ENCODE measurements at regions not wholly inside any gene's neighbourhood (a gene's known extent, or its start where the extent isn't known, plus 50 kb on each side); places are given as distances from the start of the nearest gene placed in this dataset.

DNA sequence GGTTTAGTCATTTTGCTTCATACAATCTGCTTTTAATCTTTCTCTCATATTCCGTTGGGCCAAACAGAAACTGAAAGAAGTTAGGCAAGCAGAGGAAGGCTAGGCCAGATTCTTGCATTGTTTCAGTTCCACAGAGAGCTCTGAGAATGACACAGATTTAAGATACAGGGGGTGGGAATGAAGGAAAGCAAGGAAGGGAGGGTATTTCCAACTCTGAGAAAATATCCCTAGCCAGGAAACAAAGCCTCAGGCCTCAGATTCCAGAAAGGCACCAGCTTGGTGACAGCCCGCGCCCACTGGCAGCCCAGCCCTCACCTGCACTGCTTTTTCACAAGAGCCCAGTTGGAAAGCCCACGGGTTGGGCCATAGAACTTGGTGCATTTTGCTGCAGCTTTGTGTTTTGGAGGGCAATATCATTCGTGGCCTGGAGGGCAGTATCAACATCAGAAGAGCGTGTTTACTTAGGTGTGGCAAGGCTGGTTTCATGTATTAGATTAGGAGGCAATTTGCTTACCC, 63.5 kb downstream of the ENC1 start:
- no peak for DNase-seq (ENCODE audit: low read depth)

DNA sequence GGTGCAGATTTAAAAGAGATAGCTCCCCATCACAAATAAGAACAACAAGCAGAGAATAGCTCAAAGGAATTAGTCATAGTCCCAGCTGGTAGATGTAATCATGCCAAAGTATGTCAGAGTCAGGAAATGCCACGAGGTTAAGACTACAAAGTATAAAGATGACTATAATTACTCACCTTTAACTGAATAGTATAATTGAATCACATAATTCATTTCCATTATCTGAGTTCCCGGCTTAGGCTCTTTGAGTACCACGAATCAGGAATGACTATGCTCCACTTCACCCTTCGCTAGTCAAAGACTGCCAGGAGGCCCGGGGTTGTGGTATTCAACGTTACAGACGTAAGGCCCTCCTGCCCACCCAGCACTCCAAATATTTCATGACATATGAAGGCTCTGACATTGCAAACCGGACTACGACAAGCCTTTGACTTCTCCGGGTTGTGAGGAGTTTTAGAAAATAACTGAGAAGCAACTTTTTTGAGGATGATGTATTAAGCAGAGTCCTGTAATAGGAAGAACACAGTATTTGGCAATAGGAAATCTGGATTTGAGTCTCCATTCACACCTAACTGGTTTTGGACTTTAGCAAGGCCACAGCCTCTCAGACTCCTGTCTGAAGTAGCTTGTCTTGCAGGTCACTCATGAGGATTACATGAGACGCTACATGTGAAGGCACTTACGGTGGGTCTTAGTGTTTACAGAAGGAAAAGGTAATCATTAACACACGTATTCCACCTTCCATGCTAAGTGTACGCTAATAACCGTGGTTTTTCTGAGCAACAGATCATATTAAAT, 64.6 kb downstream of the ENC1 start:
- peak; percentile 80 for DNase-seq (ENCODE audit: low read depth)

DNA sequence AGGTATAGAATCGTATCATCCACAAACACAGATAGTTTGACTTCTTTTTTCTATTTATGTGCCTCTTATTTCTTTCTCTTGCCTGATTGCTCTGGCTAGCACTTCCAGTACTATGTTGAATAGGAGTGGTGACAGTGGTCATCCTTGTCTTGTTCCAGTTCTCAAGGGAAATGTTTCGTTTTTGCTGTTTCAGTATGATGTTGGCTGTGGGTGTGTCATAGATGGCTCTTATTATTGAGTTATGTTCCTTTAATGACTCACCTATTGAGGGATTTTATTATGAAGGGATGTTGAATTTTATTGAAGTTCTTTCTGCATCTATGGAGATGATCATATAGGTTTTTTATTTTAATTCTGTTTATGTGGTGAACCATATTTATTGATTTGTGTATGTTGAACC, 70.3 kb downstream of the ENC1 start:
- DNase-seq (ENCODE audit: low read depth): no peak

DNA sequence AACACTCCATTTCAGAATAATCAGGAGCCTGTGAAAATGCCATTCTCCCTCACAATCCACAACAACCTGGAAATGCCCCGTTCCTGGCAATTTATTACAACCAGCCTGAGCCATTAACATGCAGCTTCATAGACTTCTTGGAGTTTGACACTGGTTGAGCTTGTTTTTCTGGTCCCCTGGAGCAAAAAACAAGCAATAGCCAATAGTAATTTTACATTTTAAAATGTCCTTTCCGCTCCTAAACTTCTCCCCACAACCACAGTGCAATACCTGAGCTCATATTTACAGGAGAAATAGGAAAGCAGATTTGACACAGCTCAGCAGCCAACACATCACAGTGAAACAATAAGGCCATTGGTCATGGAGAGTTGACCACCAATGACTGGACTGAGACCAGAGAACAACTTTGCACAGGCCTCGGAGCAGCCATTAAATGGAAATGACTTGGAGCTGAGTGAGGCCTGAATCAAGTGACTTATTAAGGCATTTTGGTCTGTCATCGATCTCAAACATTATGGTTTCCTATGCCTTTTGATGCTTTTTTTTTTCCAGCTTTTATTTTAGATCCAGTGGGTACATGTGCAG, 73.0 kb downstream of the ENC1 start:
- DNase-seq (ENCODE audit: low read depth): no peak

DNA sequence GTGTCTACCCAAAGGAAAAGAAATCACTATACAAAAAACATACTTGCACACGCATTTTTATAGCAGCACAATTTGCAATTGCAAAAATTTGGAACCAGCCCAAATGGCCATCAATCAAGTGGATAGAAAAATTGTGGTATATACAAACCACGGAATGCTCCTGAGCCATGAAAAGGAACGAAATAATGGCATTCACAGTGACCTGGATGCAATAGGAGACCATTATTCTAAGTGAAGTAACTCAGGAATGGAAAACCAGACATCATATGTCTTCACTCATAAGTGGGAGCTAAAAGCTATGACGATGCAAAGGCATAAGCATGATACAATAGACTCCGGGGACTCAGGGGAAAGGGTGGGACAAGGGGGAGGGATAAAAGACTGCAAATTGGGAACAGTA, 78.4 kb downstream of the ENC1 start:
- no peak for DNase-seq (ENCODE audit: low read depth)

DNA sequence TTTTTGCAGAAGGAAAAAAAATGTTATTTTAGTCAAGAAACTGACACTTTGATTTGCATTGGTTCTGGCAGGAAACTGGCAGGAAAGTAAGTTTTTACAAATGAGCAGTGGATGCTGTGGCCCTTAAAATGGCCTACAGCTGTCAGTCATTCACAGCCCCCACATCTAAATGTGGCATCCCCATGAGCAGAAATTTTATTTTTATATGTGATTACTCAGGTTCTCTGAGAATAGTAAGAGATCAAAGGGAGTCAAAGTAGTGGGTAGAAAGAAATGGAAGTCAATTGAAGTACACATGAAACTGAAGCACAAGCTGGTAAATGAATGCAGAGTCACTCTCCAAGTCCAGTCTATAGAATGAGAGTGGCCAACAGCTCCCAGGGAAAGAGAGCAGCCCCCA, 80.3 kb downstream of the ENC1 start:
- DNase-seq (ENCODE audit: low read depth): peak; percentile 57

DNA sequence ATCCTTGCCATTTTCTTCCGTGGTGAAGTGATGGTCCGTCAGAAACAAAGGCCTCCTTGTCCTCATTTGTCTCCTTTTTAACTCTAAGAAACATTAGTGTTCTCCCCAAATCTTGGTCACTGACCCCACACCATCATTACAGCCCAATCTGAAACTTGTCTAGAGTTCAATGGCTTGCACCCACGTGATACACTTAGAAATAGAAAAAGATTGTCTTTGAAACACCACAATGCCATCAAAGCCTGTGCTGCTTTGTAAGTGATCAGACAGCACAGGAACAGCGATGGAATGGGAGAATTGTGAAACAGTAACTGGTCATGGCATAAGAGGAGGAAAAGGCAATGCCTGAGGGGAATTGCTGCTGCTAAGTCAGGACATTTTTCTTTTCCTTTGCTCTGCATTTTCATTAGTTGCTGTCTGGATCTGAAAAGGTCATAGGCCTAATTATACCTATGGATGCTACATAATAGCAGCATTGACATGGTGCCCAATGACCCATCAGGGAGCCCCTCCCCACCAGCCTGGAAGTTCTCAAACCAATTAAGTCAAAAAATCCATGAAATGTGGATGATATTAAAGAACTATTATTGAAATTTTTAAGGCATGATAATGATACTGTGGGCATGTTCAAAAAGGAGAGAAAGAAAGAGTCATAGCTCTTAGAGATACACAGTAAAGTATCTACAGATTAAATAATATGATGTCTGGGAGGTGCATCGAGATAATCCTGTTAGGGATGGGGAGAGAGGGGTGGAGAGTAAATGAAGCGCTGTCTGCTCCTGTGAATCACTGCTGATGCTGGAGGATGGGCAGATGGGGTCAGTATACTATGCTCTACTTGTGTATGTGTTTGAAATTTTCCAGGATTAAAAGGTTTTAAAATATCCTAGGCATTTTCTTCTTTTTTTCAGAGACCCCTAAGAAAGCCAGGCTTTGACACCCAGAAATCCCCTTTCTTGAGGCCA, 83.6 kb downstream of the ENC1 start:
- DNase-seq (ENCODE audit: low read depth): no peak

DNA sequence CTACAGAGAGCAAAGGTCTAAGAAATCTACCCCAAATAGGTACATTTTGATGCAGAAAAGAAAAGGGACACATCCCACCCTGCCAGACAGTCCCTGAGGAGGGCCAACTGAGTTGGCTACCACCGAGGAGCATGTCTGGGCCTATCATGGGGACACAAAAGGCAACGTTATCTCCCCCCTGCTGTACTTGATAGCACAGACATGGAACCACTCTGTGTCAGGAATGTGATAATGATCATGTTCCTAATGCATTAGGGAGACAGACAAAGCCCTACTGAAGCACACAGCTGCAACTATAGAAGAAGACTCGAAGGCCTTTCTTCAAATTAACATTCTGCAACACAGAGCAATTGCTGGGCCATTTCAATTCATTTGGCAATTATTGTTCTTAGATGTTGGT, 84.5 kb downstream of the ENC1 start:
- DNase-seq (ENCODE audit: low read depth): no peak

DNA sequence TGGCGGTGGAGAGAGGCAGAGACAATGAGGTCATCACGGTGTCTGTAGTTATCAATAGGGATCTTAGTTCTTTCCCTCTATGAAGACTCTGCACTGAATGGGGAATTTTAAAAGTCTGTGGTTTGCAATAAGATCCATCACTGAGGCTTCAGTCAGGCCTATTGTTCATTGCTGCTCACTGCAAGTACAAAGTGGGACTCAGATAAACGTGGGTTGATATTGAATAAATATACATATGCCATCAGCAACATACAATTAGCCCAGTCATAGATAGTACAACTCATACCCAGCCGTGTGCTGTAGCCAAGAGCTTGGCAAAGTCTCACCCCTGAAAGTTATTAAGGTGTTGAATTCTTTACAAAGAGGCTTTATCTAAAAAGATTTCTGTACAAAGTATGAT, 88.4 kb downstream of the ENC1 start:
- no peak for DNase-seq (ENCODE audit: low read depth)

DNA sequence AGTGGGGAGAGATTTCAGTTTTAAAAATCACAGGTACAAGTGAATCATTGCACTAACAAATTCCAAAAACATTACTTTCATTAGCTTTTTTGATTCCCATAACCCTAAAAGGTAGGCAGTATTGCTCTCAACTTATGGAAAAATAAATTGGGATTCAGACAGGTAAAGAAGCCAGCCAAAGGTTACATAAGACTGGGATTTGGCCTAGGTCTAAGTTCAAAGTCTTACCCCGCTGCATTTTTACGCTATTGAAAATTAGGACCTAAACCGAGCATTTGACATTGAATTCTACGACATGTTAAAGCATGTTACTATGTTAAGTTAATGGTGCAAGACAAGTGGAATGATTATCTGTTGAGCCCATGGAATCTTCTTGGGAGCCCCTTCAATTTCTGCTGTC, 89.6 kb downstream of the ENC1 start:
- DNase-seq (ENCODE audit: low read depth): no peak

DNA sequence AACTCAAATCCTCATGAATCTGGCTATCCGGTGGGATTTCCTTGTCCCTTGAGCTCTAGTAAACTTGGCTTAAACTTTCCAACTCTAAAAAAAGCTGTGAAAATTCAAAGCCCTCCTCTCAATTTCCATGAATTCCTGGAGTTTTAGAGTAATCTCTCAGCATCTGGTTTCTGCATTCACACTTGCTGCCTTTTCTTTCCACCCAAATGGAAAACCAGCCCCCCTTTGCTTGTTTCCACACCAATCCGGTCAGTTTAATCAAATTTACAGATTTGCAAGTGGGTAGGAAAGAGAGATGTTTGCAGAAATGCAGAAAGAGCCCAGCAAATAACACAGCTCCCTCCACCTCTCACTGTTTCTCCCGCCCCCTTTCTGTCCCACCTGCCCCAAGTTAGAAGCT, 91.1 kb downstream of the ENC1 start:
- DNase-seq (ENCODE audit: low read depth): no peak

DNA sequence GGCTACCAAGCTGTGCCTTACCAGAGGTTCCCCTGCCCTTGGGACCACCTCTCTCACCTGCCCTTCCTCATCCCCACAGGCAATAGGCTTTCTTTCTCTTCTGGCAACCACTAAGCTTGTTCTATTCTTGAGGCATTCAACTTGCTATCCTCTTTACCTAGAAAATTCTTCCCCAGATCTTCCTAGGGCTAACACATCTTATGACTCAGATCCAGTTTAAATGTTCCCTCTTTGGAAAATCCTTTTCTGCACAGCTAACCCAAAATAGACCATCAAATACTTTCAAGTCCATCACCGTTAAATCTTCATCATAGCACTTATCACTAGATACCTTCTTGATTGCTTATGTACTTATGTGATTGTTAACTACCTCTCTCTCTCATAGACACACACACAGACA, 93.7 kb downstream of the ENC1 start:
- peak; percentile 14 for DNase-seq (ENCODE audit: low read depth)

DNA sequence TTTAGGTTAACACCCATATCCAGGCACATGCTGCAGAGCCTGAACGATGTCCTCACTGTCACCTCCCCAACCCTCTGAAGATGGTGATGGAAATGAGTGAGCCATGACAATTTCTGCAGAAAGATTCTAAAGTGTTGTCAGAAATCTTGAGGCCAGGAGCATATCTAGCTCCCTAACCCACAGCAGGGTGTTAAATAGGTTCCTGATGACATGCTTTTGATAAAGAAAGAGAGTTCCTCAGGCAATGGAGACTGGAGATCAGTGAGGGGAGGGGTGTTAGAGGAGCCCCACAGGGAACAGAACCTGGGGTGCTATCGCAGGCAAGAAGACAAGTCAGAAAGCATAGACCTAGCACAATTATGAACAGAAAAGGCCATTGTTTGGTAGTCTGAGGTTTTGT, 95.7 kb downstream of the ENC1 start:
- no peak for DNase-seq (ENCODE audit: low read depth)

DNA sequence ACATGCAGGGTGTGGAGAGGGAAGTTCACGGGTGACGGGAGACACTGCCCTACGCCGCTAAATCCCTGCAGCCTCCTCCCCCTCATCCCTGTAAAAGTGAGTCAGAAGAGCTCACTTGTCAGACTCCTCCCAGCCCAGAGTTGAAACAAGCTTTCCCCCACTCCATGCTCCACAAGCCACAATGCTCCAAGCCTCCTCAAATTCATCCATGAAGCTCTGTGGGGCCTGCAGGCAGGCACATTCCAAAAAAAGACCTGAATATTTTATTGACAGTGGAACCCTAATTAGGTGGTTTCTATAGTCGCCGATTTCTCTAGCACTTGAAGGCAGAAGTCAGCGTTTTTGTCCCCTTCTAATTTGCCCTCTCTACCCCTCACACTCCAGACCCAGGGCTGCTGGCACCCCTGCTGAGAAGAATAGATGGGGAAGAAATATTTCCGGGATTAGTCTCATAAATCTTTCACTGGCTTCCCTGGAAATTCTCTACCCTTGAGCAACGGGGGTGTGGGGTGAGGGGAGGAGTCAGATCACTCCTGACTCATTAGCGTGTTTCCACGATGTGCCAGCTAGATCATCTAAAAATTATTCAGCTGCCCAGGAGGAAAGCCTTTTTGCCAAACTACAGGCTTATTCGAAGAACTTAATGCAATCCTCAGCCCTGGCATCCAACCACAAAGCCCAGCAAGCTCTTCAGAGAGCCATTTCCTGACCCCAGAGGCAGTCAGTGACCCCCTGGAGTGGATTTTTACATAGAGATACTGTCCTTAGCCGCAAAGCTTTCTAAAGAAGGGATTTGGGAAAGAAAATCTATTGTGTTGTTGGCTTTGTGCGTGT, 97.1 kb downstream of the ENC1 start:
- peak; percentile 88 for DNase-seq (ENCODE audit: low read depth)

DNA sequence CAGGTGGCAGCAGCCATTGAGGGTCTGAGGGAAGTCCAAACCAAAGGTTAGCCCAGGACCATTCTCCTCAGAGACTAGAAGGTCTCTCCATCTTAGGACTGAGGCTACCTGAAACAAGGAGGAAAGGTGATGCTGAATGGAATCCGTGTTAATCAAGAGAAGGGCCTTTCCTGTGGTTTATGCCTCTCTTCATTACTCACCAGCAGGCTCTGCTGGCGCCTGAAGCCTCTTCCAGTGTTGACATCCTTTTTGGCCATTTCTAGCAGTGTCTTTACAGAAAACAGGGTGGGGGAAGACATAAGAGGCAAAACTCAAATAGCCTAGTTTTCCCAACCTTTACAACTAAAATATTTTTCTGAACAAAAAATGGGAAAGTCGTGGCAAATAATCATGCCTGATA, 98.0 kb downstream of the ENC1 start:
- DNase-seq (ENCODE audit: low read depth): no peak

DNA sequence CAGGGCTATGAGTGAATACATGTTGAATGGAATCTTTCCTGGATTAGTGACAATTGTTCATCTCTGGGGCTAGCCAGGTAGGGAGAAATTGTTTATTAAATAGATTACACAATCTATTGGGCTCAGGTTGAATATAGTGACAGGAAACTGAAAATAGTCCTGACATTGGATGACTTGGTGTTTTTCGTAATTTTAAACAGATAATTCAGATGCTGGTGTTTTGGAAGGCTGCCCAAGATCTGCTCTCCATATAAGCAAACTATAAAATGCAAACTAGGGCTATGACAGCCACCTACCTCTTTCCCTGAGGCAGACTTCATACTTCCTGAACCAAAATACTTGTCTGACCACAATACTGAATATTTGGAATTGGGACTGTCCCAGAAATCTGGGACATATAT, 99.1 kb downstream of the ENC1 start:
- DNase-seq (ENCODE audit: low read depth): no peak

DNA sequence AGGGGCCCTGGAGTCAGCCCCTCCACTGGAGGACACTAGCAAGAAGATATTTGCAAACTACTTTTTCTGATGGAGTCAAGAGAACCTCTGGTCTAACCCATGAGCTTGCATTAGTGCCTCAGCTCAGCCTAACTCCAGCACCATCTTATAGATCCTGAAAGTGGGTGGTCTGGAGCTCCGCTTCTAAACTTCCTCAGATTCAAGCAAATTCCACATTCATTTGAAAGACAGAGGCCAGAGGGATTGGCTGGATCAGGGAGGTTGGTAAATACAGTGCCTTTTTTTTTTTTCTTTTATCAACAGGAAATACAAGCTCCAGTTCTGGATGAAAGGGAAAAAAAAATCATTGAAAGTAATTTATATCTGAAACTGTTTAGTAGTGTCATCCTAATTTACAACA, 99.9 kb downstream of the ENC1 start:
- no peak for DNase-seq (ENCODE audit: low read depth)

DNA sequence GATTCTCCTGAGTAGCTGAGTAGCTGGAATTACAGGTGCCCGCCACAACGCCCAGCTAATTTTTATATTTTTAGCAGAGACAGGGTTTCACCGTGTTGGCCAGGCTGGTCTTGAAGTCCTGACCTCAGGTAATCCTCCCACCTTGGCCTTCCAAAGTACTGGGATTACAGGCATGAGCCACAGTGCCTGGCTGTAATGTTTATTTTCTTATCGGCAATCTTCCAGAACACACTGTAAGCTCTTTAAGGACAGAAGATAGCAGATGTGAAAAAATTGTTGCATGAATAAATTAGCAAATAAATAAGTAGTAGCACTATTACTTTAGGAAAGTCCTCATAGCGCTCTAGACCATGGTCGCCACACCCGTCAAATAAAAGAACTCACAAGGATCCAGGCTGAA, 100.5 kb downstream of the ENC1 start:
- no peak for DNase-seq (ENCODE audit: low read depth)

DNA sequence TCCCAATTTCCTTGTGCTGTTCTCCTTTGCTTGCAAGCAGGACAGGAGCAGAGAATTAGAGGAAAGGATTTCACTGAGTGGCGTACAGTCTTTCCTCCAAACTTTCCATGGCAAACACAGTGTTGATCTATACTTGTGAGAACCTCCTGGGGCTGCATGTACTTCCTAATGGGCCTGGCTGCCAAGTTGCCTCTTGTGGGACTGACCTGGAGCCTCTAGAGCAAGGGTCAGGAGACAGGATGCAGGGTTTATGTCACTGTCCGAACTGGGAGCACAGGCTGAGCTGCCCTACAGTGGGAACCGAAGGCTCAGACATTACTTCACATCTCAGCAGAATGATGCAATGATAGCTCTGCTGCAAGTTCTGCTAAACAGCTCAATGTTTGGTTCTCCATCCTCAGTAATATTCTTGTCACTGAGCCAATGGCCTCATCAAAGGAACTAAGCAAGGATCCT, 102.3 kb downstream of the ENC1 start:
- peak; percentile 9 for DNase-seq (ENCODE audit: low read depth)

DNA sequence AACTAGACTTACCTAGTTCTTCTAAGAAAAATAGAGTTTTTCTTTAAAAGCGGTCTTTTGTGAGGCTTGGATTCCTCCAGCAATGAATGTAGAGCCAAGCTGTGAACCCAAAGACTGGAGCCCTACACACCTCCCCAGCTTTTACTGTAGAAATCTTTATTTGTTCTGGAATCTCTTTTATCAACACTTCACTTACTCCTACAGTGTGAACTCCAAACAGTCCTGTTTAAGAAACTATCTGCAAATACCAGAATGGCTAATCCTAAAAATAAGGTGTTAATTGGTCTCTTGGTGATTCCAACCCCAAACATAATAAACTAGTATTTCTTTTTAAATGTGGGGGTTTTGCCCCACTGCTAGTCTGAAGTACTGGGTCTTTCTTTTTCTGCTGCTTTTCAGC, 103.9 kb downstream of the ENC1 start:
- DNase-seq (ENCODE audit: low read depth): no peak

DNA sequence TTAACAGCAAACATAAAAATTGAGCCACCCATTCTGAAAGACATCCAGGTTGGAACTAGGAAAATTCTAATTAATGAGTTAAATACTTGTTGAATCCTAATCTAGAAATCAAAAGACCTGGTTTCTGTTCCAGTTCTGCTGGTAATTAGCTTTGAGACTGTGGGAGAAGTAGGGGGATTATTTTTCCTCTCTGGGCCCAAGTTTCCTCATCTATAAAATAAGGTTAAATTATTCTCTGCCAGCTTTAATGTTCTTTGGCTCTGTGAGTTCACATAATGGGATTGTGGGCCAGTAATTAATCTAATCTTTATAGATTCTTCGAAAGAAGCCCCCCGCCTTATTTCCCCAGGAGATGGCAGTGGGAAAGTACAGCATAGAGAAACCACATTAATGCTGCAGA, 104.6 kb downstream of the ENC1 start:
- no peak for DNase-seq (ENCODE audit: low read depth)
